ENCODE measurements at regions not wholly inside any gene's neighbourhood (a gene's known extent, or its start where the extent isn't known, plus 50 kb on each side); places are given as distances from the start of the nearest gene placed in this dataset.

DNA sequence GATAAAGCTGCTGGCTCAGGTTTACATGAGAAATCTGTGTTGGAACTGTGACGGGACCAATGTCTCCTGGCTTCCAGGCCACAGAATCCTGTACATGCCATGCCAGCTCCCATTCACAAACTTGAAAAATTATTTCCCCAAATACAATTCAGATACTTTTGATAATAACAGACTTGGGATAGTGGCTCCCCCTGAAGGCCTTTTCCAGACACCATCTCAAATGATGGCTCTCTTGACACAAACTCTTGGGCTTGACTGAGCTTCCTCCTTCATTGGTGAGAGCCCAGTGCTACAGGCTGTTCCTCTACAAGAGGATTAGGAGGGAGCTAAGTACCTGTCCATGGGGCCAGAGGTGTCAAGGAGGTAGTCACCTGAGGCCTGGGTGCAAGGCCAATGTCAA is 104.7 kb upstream of the PAX6 start:
- TF ChIP-seq CTCF (IDR thresholded peaks at IDR 0.05) (no peak), POLR2A (IDR thresholded peaks at IDR 0.05) (no peak), EP300 (IDR thresholded peaks at IDR 0.05) (no peak)
